ENCODE measurements at regions not wholly inside any gene's neighbourhood (a gene's known extent, or its start where the extent isn't known, plus 50 kb on each side); places are given as distances from the start of the nearest gene placed in this dataset.

DNA sequence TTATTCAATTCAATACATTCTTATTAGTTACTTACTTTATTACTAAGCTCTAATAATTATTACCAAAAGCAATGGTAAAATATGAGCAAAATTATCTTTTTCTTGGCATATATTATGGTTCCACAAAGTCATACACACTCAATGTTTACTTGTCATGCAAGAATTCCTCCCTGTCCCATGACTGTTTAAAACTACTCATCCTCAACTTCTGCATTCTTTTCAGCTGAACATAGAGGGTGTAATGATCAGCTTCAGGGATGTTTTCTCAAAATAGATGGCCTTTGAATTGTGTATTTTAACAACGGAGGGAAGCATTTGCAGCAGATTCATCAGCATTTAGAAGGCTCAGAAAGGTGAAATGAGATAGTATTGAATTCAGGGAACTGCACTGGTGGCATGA, 499.0 kb downstream of the RWDD3 start:
- Histone ChIP-seq H3K4me3 (ENCODE audit: low read length) (no peak overlapping the region), H3K27ac (ENCODE audit: low read length) (no peak overlapping the region), H3K9me3 (ENCODE audit: control insufficient read depth, low read depth, low read length) (no peaks in the 10 kb centered on the region), H3K36me3 (ENCODE audit: control insufficient read depth, insufficient read depth, low read length) (no peaks in the 10 kb centered on the region), H3K4me1 (ENCODE audit: control insufficient read depth, insufficient read depth, low read length) (no peaks in the 10 kb centered on the region), H3K27me3 (ENCODE audit: control insufficient read depth, insufficient read depth, low read length) (no peaks in the 10 kb centered on the region)
- no peak for DNase-seq
- 100% methylated on average over 1 of the region's 1 CpG for WGBS (ENCODE audit: insufficient coverage, low lambda C conversion rate)

DNA sequence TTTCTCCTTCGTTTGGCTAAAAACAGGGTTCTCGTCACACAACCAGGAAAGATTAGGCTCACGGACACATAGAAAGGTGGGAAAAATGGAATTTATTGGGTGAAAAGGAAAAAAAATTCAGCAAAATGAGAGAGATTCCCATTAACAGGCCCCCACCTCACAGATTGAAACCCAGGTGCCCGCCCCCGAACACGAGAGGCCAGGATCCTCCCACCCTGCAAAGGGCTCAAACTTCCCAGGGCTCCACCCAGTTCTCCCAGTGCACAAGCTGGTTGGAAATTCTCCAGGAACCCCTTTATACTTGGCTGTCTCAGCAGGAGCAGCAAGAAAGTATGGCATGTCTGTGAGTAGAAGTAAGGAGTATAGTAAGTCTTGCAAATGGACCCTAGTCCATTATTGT, 499.7 kb downstream of the RWDD3 start:
- no peak overlapping the region for H3K27ac ChIP-seq (ENCODE audit: low read length)
- DNase-seq: no peak
- H3K4me1 ChIP-seq (ENCODE audit: control insufficient read depth, insufficient read depth, low read length): no peaks in the 10 kb centered on the region
- no peaks in the 10 kb centered on the region for H3K27me3 ChIP-seq (ENCODE audit: control insufficient read depth, insufficient read depth, low read length)
- no peaks in the 10 kb centered on the region for H3K9me3 ChIP-seq (ENCODE audit: control insufficient read depth, low read depth, low read length)
- H3K4me3 ChIP-seq (ENCODE audit: low read length): no peak overlapping the region
- H3K36me3 ChIP-seq (ENCODE audit: control insufficient read depth, insufficient read depth, low read length): no peaks in the 10 kb centered on the region
- 100% methylated on average over 1 of the region's 6 CpGs for WGBS (ENCODE audit: insufficient coverage, low lambda C conversion rate)

GRCh38 chr1:95734560-95734959, 500.6 kb downstream of the RWDD3 start:
- Histone ChIP-seq H3K9me3 (ENCODE audit: control insufficient read depth, low read depth, low read length) (no peaks in the 10 kb centered on the region), H3K36me3 (ENCODE audit: control insufficient read depth, insufficient read depth, low read length) (no peaks in the 10 kb centered on the region), H3K27me3 (ENCODE audit: control insufficient read depth, insufficient read depth, low read length) (no peaks in the 10 kb centered on the region), H3K27ac (ENCODE audit: low read length) (no peak overlapping the region), H3K4me1 (ENCODE audit: control insufficient read depth, insufficient read depth, low read length) (no peaks in the 10 kb centered on the region), H3K4me3 (ENCODE audit: low read length) (no peak overlapping the region)
- WGBS (ENCODE audit: insufficient coverage, low lambda C conversion rate): 87% methylated on average over 2 of the region's 2 CpGs
- no peak for DNase-seq

- WGBS (ENCODE audit: insufficient coverage, low lambda C conversion rate): no CpG with 5 or more reads among the region's 3 CpGs
- Histone ChIP-seq H3K9me3 (ENCODE audit: control insufficient read depth, low read depth, low read length) (no peaks in the 10 kb centered on the region), H3K4me1 (ENCODE audit: control insufficient read depth, insufficient read depth, low read length) (no peaks in the 10 kb centered on the region), H3K27me3 (ENCODE audit: control insufficient read depth, insufficient read depth, low read length) (no peaks in the 10 kb centered on the region), H3K36me3 (ENCODE audit: control insufficient read depth, insufficient read depth, low read length) (no peaks in the 10 kb centered on the region), H3K27ac (ENCODE audit: low read length) (no peak overlapping the region), H3K4me3 (ENCODE audit: low read length) (no peak overlapping the region)
- DNase-seq: no peak
Observed at GRCh38 chr1:95742591-95743089, 508.6 kb downstream of the RWDD3 start.

GRCh38 chr1:95744731-95745130, 510.7 kb downstream of the RWDD3 start:
- Histone ChIP-seq H3K36me3 (ENCODE audit: control insufficient read depth, insufficient read depth, low read length) (no peaks in the 10 kb centered on the region), H3K27ac (ENCODE audit: low read length) (no peak overlapping the region)
- no peak for DNase-seq

DNA sequence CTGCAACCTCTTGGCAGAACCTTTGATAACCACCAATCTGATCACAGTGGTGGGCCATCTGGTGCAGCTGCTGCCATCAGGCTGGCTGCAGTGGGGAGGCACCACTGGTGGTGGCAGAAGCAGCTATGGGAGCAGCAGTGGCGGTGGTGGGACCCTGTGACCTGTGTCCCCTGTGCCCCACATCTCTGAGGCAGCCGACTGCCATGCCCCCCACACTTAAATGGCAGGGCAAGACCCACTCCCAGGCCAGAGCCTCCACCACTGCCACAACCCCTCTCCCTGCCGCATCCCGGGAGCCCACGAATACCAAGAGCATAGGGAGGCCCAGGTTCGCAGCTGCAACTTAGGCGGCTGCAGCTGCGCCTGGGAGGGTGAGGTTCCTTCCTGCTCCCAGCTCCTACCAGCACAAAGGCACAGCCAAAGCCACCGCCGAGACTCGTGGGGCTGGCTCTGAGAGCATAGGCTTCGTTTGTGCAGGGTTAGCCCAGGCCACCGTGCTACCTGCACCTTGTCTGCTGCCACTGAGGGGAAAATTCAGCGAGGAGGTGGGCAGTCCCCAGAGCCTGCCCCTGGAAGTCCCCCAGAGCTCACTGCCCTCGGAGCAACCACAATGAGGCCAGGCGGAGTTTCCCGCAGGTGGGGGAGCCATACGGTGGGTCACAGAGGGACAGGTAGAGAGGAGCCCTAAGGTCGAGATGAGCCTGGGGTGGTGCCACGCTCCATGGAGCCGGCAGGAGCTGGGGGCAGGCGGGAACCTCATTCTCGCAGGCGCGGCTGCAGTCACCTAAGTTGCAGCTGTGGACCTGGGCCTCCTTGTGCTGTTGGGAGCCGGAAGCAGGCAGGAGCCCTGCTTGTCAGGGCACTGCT, 518.7 kb downstream of the RWDD3 start:
- H3K27me3 ChIP-seq (ENCODE audit: control insufficient read depth, insufficient read depth, low read length): no peaks in the 10 kb centered on the region
- no peaks in the 10 kb centered on the region for H3K4me1 ChIP-seq (ENCODE audit: control insufficient read depth, insufficient read depth, low read length)
- no CpG with 5 or more reads among the region's 26 CpGs for WGBS (ENCODE audit: insufficient coverage, low lambda C conversion rate)
- DNase-seq: no peak
- no peak overlapping the region for H3K4me3 ChIP-seq (ENCODE audit: low read length)
- peaks cover 20% of the 10 kb centered on the region for H3K9me3 ChIP-seq (ENCODE audit: control insufficient read depth, low read depth, low read length)
- no peak overlapping the region for H3K27ac ChIP-seq (ENCODE audit: low read length)
- no peaks in the 10 kb centered on the region for H3K36me3 ChIP-seq (ENCODE audit: control insufficient read depth, insufficient read depth, low read length)

More at GRCh38 chr1:95744731-95745130, 510.7 kb downstream of the RWDD3 start:
- WGBS (ENCODE audit: insufficient coverage, low lambda C conversion rate): 57% methylated on average over 1 of the region's 2 CpGs
- no peaks in the 10 kb centered on the region for H3K9me3 ChIP-seq (ENCODE audit: control insufficient read depth, low read depth, low read length)
- no peak overlapping the region for H3K4me3 ChIP-seq (ENCODE audit: low read length)
- H3K4me1 ChIP-seq (ENCODE audit: control insufficient read depth, insufficient read depth, low read length): no peaks in the 10 kb centered on the region
- no peaks in the 10 kb centered on the region for H3K27me3 ChIP-seq (ENCODE audit: control insufficient read depth, insufficient read depth, low read length)

DNA sequence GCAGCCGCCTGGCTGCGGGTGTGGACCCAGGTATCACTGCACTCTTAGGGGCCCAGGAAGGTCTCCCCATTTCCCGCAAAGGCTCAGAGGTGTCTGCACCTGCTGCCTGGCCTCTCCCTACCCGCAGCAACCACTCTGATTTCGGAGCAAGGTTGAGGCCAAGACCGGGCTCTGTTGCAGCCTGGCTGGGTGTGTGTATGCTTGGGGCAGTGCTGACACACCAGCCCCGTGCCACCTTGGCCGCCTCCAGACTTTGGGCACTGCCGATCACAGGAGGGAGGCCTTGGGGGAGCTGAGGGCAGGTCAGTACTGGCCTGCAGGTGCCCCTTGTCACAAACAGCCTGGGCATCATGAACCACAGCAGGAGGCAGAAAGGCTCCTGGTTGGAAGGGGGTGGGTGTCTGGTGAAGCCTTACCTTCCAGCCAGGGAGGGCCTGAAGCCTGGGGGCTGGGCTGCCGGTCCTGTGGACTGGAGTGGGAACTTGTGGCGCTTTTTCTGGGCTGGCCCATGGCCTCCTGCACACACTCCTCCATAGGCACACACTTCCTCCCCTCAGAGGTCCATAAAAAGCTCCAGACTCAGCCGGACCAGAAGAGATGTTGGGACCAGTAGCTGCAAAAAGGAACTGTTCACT, 519.5 kb downstream of the RWDD3 start:
- Histone ChIP-seq H3K4me3 (ENCODE audit: low read length) (no peak overlapping the region), H3K27ac (ENCODE audit: low read length) (no peak overlapping the region), H3K27me3 (ENCODE audit: control insufficient read depth, insufficient read depth, low read length) (no peaks in the 10 kb centered on the region), H3K9me3 (ENCODE audit: control insufficient read depth, low read depth, low read length) (peaks cover 20% of the 10 kb centered on the region), H3K4me1 (ENCODE audit: control insufficient read depth, insufficient read depth, low read length) (no peaks in the 10 kb centered on the region), H3K36me3 (ENCODE audit: control insufficient read depth, insufficient read depth, low read length) (no peaks in the 10 kb centered on the region)
- WGBS (ENCODE audit: insufficient coverage, low lambda C conversion rate): no CpG with 5 or more reads among the region's 12 CpGs
- no peak for DNase-seq

DNA sequence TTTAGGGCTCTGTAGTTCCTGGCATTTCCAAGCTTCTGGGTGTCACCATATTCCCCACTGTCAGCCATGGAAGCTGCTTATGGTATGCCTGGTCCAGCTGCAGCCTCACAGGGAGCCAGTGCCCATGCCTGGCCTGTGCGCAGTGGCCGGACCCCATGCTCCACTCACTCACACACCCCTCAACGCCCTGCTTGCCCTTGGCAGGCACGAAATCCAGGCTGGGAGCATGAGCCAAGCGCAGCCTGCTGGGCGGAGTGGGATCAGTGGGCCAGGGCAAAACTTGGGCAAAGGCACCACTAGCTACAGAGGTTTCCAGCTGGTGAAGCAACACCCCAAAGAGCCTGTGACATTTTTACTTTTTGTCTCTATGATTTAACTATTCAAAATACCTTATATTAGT, 520.4 kb downstream of the RWDD3 start:
- Histone ChIP-seq H3K27ac (ENCODE audit: low read length) (no peak overlapping the region), H3K9me3 (ENCODE audit: control insufficient read depth, low read depth, low read length) (peaks cover 20% of the 10 kb centered on the region), H3K27me3 (ENCODE audit: control insufficient read depth, insufficient read depth, low read length) (no peaks in the 10 kb centered on the region), H3K4me3 (ENCODE audit: low read length) (no peak overlapping the region), H3K36me3 (ENCODE audit: control insufficient read depth, insufficient read depth, low read length) (no peaks in the 10 kb centered on the region), H3K4me1 (ENCODE audit: control insufficient read depth, insufficient read depth, low read length) (no peaks in the 10 kb centered on the region)
- WGBS (ENCODE audit: insufficient coverage, low lambda C conversion rate): no CpG with 5 or more reads among the region's 6 CpGs
- DNase-seq: no peak

DNA sequence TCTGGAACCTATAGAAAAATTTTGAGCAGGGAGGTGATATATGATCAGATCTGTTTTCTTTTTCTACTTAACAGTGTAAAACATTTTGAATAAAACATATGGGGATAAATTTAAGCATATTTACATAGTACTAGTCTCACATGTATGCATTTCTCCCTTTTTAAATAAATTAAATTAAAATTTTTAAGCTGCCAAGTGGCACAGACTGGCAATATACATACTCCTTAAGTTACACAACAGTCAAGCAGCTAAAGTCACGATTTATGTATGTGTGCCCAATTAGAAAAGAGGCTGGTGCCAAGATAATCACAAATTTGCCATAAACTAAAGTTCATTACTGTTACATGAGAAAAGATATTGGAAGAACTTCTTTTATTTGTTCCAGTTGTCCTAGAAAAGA, 532.0 kb downstream of the RWDD3 start:
- 100% methylated on average over 1 of the region's 1 CpG for WGBS (ENCODE audit: insufficient coverage, low lambda C conversion rate)
- no peaks in the 10 kb centered on the region for H3K4me1 ChIP-seq (ENCODE audit: control insufficient read depth, insufficient read depth, low read length)
- no peak overlapping the region for H3K4me3 ChIP-seq (ENCODE audit: low read length)
- no peak for DNase-seq
- no peaks in the 10 kb centered on the region for H3K9me3 ChIP-seq (ENCODE audit: control insufficient read depth, low read depth, low read length)
- no peak overlapping the region for H3K27ac ChIP-seq (ENCODE audit: low read length)
- no peaks in the 10 kb centered on the region for H3K36me3 ChIP-seq (ENCODE audit: control insufficient read depth, insufficient read depth, low read length)
- H3K27me3 ChIP-seq (ENCODE audit: control insufficient read depth, insufficient read depth, low read length): no peaks in the 10 kb centered on the region

- Histone ChIP-seq H3K27me3 (ENCODE audit: control insufficient read depth, insufficient read depth, low read length) (no peaks in the 10 kb centered on the region), H3K9me3 (ENCODE audit: control insufficient read depth, low read depth, low read length) (no peaks in the 10 kb centered on the region), H3K4me3 (ENCODE audit: low read length) (no peak overlapping the region), H3K27ac (ENCODE audit: low read length) (no peak overlapping the region), H3K36me3 (ENCODE audit: control insufficient read depth, insufficient read depth, low read length) (no peaks in the 10 kb centered on the region), H3K4me1 (ENCODE audit: control insufficient read depth, insufficient read depth, low read length) (no peaks in the 10 kb centered on the region)
- 62% methylated on average over 2 of the region's 2 CpGs for WGBS (ENCODE audit: insufficient coverage, low lambda C conversion rate)
- no peak for DNase-seq
Observed at GRCh38 chr1:95770581-95770980, 536.6 kb downstream of the RWDD3 start.
